Dermis microvascular lymphatic vessel endothelial cell (primary cell): ENCODE measurements at regions not wholly inside any gene's neighbourhood (a gene's known extent, or its start where the extent isn't known, plus 50 kb on each side); places are given as distances from the start of the nearest gene placed in this dataset.
"Not testable (repeated sequence)": the region's sequence is repeated elsewhere in the genome, so short reads cannot be mapped to it uniquely, and the experiment has no call there.

ENCODE experiments used
- DNase-seq, 2 donors: peaks; one replicate each; pipeline versions ENCODE4 v3.0.0 to v3.0.0-alpha.2; 2010; ENCODE audit warnings: low read depth in 2 of 2

- no peak for DNase-seq
These were observed 410.9 kb upstream of the SPRY2 start for GRCh38 chr13:80751854-80752253.

GRCh38 chr13:80744147-80744914 lies 403.4 kb upstream of the SPRY2 start:
- DNase-seq, result no peak

GRCh38 chr13:80742033-80742432 lies 401.1 kb upstream of the SPRY2 start:
- DNase-seq, result peak in 1 of 2 donors; percentile 36

GRCh38 chr13:80740071-80740470 lies 399.1 kb upstream of the SPRY2 start:
- DNase-seq, result no peak

GRCh38 chr13:80737513-80737912 lies 396.6 kb upstream of the SPRY2 start:
- DNase-seq, result no peak

GRCh38 chr13:80727321-80727975 lies 386.5 kb upstream of the SPRY2 start:
- DNase-seq, result no peak

- DNase-seq, result no peak
These were observed 385.9 kb upstream of the SPRY2 start for GRCh38 chr13:80726868-80727267.

- DNase-seq, result no peak
These were observed 380.8 kb upstream of the SPRY2 start for GRCh38 chr13:80721689-80722088.

GRCh38 chr13:80718970-80719369 lies 378.0 kb upstream of the SPRY2 start:
- no peak for DNase-seq

- DNase-seq, result no peak
These were observed 376.9 kb upstream of the SPRY2 start for GRCh38 chr13:80717776-80718175.

GRCh38 chr13:80716610-80717081 lies 375.7 kb upstream of the SPRY2 start:
- DNase-seq, result peak in 1 of 2 donors; percentile 5

GRCh38 chr13:80712026-80712425 lies 371.1 kb upstream of the SPRY2 start:
- DNase-seq, result no peak

GRCh38 chr13:80708791-80709190 lies 367.9 kb upstream of the SPRY2 start:
- no peak for DNase-seq

GRCh38 chr13:80707000-80707983 lies 366.4 kb upstream of the SPRY2 start:
- no peak for DNase-seq

- no peak for DNase-seq
These were observed 365.2 kb upstream of the SPRY2 start for GRCh38 chr13:80706164-80706471.

- no peak for DNase-seq
These were observed 364.6 kb upstream of the SPRY2 start for GRCh38 chr13:80705371-80706163.

GRCh38 chr13:80704369-80704768 lies 363.4 kb upstream of the SPRY2 start:
- no peak for DNase-seq

GRCh38 chr13:80695841-80696240 lies 354.9 kb upstream of the SPRY2 start:
- no peak for DNase-seq

GRCh38 chr13:80691814-80692213 lies 350.9 kb upstream of the SPRY2 start:
- not testable (repeated sequence) for DNase-seq

GRCh38 chr13:80690208-80690607 lies 349.3 kb upstream of the SPRY2 start:
- DNase-seq, result no peak

- DNase-seq, result no peak
These were observed 347.7 kb upstream of the SPRY2 start for GRCh38 chr13:80688593-80688992.
